Putamen (tissue), 1 donor: ENCODE measurements at regions not wholly inside any gene's neighbourhood (a gene's known extent, or its start where the extent isn't known, plus 50 kb on each side); places are given as distances from the start of the nearest gene placed in this dataset.

Experiments used
- DNase-seq: peaks from one replicate; pipeline ENCODE4 v3.0.0-alpha.2; 2016; ENCODE audit warnings: low spot score

DNA sequence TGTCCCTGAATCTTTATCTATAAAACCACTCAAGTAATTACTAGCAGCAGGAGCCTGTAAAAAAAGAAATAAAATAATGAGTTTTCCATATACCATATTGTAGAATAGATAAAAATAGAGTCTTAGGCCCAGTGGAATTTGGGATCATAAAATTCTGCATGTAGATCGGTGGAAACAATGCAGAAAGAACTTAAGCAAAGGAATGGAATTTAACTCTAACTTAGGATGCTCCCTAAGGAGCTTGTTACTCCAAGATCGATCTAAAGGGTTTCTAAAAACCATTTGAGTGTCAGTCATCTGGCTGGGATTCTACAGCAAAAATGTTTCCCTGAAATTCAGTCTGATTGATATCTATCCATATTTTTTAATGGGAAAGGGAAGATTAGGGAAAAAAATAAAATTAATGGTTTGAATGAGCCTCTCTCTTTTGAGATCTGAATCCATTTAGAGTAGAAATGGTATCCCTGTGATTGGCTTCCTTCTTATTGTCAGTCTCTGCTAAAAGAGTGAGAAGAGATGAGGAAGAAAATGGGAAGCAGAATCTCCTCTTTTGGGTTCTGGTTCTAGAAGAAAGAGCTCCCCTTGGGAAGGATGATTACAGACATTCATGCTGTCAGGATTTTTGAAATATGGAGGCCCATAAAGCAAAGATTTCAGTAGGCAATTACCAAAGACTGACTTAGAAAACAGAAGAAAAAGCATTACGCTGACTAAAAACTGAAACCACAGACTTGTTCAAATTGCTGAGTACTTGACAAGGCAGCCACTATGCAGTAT lies 564.3 kb upstream of the MARCKS start:
- DNase-seq = peak; percentile 4

GRCh38 chr6:113293423-113293740 lies 563.8 kb upstream of the MARCKS start:
- DNase-seq = no peak

GRCh38 chr6:113299531-113299930 lies 557.6 kb upstream of the MARCKS start:
- DNase-seq = no peak

DNA sequence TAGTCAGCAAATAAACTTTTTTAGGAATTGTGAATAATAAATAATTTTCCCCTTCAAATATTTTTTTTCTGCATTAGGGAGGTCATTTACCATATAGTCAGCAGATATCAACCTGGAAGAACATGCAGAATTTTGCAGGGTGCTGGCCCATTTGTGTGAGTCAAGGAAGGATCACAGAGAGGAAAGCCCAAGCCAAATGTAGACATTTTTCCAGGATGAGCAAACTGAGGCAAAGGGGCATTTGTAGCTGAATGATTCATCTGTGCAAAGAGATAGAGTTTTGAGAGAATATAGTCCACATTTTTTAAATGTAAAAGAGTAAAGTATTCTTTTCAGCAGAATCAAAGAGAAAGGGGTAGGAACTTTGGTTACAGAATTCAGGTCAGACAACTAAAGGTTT lies 555.5 kb upstream of the MARCKS start:
- DNase-seq = no peak

DNA sequence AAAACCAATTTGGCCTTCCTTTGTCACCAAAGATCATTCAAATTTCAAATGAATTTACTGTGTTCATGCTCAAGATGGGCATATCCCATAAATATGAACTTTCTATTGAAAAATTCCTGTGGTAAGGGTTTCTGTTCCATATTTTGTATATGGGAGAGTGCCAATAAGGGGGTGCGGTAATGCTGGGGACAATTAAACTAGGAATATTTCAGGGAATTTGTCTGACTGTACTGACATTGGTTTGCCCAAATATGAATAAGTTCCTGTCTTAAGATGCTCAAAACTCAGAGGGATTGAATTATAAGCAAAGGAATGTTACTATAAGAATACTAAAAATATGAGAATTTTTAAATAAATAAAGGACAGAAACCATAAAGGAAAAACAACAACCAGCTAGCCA lies 553.0 kb upstream of the MARCKS start:
- no peak for DNase-seq

- no peak for DNase-seq
These were observed 550.5 kb upstream of the MARCKS start for GRCh38 chr6:113306552-113307145.

DNA sequence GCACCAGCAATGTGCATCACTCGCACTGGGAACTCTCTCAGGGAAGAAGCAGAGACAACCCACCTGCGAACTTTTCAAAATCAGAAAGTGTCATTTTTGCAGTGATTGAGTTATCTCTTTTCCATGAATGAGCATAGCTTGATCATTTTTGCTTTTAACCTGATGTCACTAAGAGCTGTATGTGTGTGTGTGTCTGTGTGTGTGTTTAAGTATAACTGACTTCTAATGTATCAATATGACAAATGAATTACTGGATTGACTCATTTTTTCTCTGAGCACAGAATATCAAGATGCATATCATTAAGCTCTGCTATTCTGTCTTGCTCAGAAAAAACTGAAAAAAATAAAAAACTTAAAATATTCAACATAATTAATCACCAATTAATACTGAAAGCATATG lies 548.9 kb upstream of the MARCKS start:
- no peak for DNase-seq

DNA sequence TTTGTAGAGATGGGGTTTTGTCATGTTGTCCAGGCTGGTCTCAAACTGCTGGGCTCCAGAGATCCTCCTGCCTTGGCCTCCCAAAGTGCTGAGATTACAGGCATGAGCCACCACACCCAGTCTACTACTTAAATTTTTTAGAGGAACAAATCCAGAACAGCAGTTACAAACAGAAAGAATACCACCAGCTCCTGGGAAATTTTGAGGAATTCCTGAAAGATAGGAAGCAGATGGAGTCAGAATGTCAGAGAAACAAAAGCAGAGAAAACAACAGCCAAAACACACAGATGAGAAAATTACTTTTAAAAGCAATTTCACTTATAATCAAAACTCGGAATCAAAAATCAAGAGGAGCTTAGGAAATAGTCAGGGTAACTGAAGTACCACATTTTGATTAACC lies 543.3 kb upstream of the MARCKS start:
- DNase-seq = no peak

- no peak for DNase-seq
These were observed 542.0 kb upstream of the MARCKS start for GRCh38 chr6:113315165-113315564.

- no peak for DNase-seq
These were observed 541.3 kb upstream of the MARCKS start for GRCh38 chr6:113315879-113316278.

DNA sequence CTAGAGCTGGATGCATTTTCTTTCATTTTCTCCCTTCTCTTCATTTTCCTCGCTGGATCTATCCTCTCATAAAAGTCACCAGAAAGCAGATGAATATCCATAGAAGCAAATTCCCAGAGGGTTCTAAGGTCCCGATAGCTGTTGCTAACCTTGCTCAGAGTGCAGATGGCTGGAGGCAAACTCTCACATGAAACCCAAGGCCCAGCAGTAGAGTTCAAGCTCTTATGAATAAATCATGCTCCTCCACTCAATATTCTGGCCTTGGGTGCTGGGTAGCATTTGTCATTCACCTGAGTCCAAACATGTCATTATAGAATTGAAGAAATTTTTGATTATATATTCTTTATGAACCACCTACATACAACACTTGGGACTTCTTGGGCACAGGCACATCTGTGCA lies 539.7 kb upstream of the MARCKS start:
- DNase-seq = no peak

DNA sequence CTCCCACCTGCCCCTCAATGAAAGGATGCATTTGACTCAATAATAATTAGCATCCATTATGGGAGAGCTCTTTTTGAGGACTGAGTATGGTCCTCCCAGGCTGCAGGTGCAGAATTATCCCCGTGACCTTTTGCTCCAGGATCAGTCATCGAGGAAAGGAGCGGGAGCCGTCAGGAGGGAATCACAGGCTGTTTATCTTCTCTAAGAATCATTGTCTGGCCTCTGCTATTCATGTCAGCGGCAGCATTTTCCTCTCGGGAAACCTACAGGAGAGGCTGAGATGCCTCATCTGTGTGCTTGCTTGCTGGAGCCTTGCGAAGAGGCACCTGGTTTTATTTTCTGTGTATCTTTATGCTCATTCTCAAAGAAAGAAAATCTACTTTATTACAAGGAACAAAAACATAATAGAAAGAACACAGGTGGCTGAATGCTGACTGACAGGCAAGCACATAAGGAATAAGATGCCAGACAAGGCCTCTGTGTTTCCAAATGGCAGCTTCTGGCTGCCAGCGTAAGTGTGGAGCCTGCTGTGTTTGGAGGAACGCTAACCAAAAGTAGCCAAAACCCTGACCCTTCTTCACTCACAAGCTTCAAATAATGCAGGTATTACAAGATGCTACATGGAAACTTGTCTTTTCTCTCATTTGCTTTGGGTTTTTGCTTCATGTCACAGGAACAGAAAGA lies 539.1 kb upstream of the MARCKS start:
- no peak for DNase-seq

GRCh38 chr6:113318575-113318917 lies 538.6 kb upstream of the MARCKS start:
- DNase-seq = no peak

GRCh38 chr6:113320653-113321052 lies 536.5 kb upstream of the MARCKS start:
- DNase-seq = no peak

DNA sequence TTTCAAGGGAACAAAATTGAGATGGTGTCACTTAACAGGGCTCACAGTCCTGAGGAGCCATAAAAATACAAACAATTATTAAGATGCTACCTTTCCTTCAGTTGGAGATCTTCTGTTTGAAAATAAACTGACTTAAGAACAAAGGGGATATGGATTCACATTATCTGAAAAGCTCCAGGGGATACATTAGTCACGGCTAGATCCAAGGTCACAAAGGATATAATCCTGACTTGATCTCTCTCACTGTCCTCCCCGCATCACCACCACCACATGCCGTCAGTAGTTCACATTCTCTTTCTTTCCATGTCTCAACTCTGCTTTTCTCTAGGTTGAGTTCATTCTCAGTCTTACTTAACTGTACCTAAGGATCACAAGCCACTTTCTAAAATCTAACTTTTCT lies 530.4 kb upstream of the MARCKS start:
- DNase-seq = no peak

- peak; percentile 20 for DNase-seq
These were observed 528.2 kb upstream of the MARCKS start for GRCh38 chr6:113328886-113329381.

DNA sequence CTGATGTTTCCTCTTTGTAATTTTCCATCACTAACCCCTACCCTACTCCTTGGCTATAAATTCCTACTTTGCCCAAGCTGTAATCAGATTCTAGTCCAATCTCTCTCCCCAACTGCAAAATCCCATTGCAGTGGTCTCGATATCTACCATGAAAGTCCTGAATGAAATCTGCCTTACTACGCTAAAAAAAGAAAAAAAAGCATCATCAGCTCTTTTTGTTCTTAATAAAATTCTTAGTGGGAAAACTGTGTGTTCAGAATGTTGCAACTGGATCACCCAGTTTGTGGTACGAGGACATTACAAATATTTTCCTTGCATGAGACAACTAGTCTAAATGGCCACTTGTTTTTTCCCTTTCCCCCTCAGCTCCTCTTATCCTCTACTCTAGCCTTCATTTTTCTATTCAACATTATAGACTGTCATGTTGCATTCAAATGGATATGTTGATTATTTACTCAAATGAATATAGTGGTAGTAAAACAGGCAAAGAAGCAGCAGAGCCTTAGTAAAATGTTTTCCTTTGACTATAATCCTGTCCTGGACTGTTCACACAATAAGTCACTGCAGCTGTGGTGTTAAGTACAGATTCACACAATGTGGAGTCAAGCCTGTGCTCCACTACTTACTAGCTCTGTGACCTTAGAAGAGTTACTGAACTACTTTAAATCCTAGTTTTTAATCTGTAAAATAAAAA lies 527.1 kb upstream of the MARCKS start:
- DNase-seq = no peak

DNA sequence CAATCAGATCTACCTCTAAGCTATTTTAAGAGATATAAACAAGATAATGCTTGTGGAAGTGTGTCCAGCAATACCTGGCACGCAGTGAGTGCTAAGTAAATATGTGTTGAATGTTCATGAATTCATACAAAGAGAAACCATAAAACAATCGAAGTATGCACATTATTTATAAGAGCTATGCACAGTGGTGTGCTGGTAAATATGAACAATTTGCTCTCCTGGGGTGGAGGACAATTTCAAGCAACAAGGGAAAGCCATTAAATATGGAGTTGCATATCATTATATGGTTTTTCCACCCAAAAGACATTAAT lies 526.6 kb upstream of the MARCKS start:
- no peak for DNase-seq

DNA sequence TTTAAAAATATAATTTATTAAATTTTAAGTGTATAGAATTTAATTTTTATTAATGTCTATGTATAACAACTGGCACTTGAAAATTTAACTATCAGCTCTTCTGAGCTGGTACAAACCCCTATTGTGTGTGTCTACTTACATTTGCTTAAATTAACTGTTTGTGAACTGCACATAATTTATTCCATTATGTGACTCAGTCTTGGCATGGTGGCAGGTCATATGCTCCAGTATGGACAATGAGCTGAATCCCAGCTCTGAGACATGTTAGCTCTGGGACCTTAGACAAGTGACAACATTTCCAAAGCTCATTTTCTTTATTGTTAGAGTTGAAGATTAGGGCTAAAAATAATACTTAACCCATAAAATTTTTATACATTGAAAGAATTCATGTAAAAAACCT lies 526.1 kb upstream of the MARCKS start:
- DNase-seq = no peak

- no peak for DNase-seq
These were observed 518.5 kb upstream of the MARCKS start for GRCh38 chr6:113338644-113339043.

GRCh38 chr6:113339209-113339608 lies 517.9 kb upstream of the MARCKS start:
- DNase-seq = no peak

GRCh38 chr6:113340371-113340770 lies 516.8 kb upstream of the MARCKS start:
- DNase-seq = no peak

GRCh38 chr6:113343940-113344339 lies 513.2 kb upstream of the MARCKS start:
- no peak for DNase-seq
